ENCODE measurements at regions not wholly inside any gene's neighbourhood (a gene's known extent, or its start where the extent isn't known, plus 50 kb on each side); places are given as distances from the start of the nearest gene placed in this dataset.

DNA sequence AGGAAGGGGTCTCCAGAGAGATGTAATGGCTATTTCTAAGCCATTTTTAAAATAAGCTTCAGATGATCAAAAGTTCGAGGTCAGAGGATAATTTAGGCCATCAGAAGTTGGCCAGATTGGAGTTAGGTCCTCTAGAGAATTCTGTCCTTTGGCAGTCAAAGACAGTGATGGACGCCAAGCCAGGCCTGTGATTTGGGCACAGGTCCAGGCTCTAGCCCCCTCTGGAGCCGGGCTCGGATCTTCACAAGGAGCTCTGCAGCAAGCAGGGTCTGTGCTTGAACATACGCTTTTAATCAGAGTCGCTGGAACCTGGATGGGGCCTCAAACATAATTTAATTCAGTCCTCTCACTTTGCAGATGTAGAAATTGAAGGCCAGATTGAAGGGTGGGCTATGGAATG is 151.4 kb upstream of the BCL6 start (continued):
- TF ChIP-seq, protein P1, sequence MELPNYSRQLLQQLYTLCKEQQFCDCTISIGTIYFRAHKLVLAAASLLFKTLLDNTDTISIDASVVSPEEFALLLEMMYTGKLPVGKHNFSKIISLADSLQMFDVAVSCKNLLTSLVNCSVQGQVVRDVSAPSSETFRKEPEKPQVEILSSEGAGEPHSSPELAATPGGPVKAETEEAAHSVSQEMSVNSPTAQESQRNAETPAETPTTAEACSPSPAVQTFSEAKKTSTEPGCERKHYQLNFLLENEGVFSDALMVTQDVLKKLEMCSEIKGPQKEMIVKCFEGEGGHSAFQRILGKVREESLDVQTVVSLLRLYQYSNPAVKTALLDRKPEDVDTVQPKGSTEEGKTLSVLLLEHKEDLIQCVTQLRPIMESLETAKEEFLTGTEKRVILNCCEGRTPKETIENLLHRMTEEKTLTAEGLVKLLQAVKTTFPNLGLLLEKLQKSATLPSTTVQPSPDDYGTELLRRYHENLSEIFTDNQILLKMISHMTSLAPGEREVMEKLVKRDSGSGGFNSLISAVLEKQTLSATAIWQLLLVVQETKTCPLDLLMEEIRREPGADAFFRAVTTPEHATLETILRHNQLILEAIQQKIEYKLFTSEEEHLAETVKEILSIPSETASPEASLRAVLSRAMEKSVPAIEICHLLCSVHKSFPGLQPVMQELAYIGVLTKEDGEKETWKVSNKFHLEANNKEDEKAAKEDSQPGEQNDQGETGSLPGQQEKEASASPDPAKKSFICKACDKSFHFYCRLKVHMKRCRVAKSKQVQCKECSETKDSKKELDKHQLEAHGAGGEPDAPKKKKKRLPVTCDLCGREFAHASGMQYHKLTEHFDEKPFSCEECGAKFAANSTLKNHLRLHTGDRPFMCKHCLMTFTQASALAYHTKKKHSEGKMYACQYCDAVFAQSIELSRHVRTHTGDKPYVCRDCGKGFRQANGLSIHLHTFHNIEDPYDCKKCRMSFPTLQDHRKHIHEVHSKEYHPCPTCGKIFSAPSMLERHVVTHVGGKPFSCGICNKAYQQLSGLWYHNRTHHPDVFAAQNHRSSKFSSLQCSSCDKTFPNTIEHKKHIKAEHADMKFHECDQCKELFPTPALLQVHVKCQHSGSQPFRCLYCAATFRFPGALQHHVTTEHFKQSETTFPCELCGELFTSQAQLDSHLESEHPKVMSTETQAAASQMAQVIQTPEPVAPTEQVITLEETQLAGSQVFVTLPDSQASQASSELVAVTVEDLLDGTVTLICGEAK (IDR thresholded peaks at IDR 0.05; ENCODE audit: borderline replicate concordance): no peak
- TF ChIP-seq FOXK2 (IDR thresholded peaks at IDR 0.05) (no peak), IKZF1 (conservative IDR thresholded peaks at IDR 0.05) (no peak)

DNA sequence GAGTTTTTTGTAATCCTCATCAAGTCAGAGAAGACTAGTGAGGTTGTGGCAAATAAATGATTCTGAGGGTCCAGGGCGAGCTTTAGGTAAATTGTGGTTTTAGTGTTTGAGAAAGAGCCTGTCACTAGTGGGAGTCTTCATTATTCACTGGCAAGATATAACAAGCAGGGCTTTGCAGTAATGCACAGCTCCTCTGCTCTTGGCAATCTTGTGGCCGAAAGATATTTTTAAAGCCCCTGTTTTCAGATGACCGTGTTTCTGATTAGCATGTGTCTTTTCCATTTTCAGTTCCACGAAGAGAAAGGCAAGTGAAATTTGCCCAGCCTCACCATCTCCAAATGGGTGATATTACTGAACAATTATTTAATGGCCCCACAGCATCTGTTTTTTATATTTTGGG is 154.0 kb upstream of the BCL6 start:
- no peak for FAIRE-seq
- CTCF ChIA-PET: no interaction called here
- Histone ChIP-seq H3K79me2 (ENCODE audit: control insufficient read depth, insufficient read depth, low read length) (no peaks in the 10 kb centered on the region), H3K27me3 (replicated peaks in 1 of 2; ENCODE audit: control insufficient read depth in 2 of 2, insufficient read depth in 2 of 2, low read length in 1 of 2) (peaks cover 4 to 16% of the 10 kb centered on the region in 2 experiments), H4K20me1 (ENCODE audit: control insufficient read depth, insufficient read depth) (peaks cover 2% of the 10 kb centered on the region; the same call in 1 of the 2 replicates), H3K27ac (ENCODE audit: control insufficient read depth, insufficient read depth) (no peak overlapping the region), H3K4me2 (ENCODE audit: control insufficient read depth, insufficient read depth) (no peak overlapping the region), H2AFZ (ENCODE audit: control insufficient read depth, low read depth, low read length) (no peak overlapping the region), H3K9ac (ENCODE audit: control insufficient read depth, insufficient read depth, low read length) (no peak overlapping the region), H3K4me1 (ENCODE audit: control insufficient read depth, insufficient read depth, low read length) (peaks cover 16% of the 10 kb centered on the region), H3K9me3 (replicated peaks; ENCODE audit: control insufficient read depth, insufficient read depth, low read length) (no peaks in the 10 kb centered on the region; the same call in 2 of the 3 replicates), H3K36me3 (ENCODE audit: control insufficient read depth in 2 of 2, insufficient read depth in 2 of 2, low read length in 1 of 2) (no peaks in the 10 kb centered on the region), H3K4me3 (no peak overlapping the region)
- RAD21 ChIA-PET (ENCODE audit: unreplicated experiment): no interaction called here
- no TSS peak for BruUV-seq (replicated peaks)
- intact Hi-C loops (cut with micrococcal nuclease; ENCODE audit: unreplicated experiment) (no loop called here), in situ Hi-C loops (cut with MboI) (no loop called here)
- 1% methylated on average over 4 of the region's 4 CpGs for WGBS (ENCODE audit: insufficient coverage, insufficient replicate concordance, low lambda C conversion rate, missing lambda C conversion rate)
- DNase-seq (ENCODE audit: low read depth, low spot score): no peak
- POLR2A ChIA-PET: no interaction called here
- TF ChIP-seq SUZ12 (IDR thresholded peaks at IDR 0.05; ENCODE audit: unreplicated experiment): no peak
- TF ChIP-seq NFYB (IDR thresholded peaks at IDR 0.05; ENCODE audit: insufficient read depth, low read depth, low read length): no peak
- SMC1A ChIA-PET (ENCODE audit: uncharacterized antibody, unreplicated experiment): interaction anchor here (0.9 to 1.8 kb wide), 6 partner anchors 18 to 154 kb away, joined by 3 to 5 read pairs (median 3); partner anchors contain the start of gene BCL6
- no peak for ATAC-seq
